ENCODE measurements at regions not wholly inside any gene's neighbourhood (a gene's known extent, or its start where the extent isn't known, plus 50 kb on each side); places are given as distances from the start of the nearest gene placed in this dataset.
A peak's percentile ranks its signal among the peaks of the same experiment; 100 is the strongest.

DNA sequence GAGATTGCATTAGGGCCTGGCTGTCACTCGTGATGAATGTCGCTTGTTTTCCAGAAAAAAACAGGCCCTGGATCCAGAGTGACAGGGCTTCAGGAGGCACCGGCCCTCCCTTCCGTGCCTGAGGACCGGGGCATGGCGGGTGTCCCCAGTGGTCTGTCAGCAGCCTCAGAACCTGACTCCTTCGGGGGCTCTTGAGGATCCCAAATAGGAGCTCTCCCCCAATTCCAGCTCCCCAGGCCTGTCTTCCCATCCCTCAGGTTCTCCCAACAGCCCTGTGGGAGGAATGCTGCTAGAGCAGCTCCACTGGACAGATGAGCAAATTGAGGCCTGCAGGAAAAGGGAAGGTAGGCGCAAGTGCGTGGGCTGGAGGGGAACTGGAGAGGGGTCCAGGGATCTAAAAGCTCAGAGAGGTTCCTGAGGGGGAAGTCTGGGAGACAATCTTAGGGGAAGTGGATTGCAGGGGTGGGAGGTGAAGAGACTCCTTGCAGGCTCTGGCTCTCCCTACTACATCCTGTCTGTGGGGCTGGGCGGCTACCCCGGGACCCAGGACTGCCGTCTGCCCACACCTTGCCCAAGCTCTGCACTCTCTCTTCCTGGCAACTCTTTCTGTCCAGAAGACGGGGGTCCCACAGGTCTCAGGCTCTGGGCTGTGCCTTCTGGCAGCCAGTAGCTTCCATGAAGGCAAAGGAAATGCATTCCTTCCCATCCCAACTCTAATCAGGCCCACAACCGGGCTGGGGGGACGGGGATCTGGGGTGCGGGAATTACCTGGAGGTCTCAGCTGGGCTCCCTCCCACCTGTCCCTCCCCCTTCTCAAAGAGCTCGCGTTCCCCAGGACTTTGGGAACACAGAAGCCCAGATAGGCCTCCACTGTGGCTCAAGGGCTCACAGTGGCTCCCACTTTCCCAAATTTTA lies 105.7 kb upstream of the CASZ1 start:
- no peaks in the 10 kb centered on the region for H3K27me3 ChIP-seq (ENCODE audit: control insufficient read depth in 3 of 3, insufficient read depth in 3 of 3, low read length in 2 of 3)
- peak overlapping the region in 1 of 2 donors; percentile 71 for H3K27ac ChIP-seq (ENCODE audit: low read depth in 1 of 2, low read length in 1 of 2)
- no peaks in the 10 kb centered on the region for H3K36me3 ChIP-seq (ENCODE audit: control insufficient read depth in 4 of 4, insufficient read depth in 4 of 4, low read length in 4 of 4)
- no peaks in the 10 kb centered on the region for H3K9me3 ChIP-seq (ENCODE audit: control insufficient read depth in 4 of 4, insufficient read depth in 3 of 4, low read length in 3 of 4)
- ATAC-seq (ENCODE audit: insufficient read depth, low FRiP score) (no peak), DNase-seq (no peak)
- H3K9ac ChIP-seq (ENCODE audit: insufficient read depth in 1 of 2, low read length in 2 of 2) = no peak overlapping the region
- H3K4me3 ChIP-seq = no peak overlapping the region
- TF ChIP-seq, protein P1, sequence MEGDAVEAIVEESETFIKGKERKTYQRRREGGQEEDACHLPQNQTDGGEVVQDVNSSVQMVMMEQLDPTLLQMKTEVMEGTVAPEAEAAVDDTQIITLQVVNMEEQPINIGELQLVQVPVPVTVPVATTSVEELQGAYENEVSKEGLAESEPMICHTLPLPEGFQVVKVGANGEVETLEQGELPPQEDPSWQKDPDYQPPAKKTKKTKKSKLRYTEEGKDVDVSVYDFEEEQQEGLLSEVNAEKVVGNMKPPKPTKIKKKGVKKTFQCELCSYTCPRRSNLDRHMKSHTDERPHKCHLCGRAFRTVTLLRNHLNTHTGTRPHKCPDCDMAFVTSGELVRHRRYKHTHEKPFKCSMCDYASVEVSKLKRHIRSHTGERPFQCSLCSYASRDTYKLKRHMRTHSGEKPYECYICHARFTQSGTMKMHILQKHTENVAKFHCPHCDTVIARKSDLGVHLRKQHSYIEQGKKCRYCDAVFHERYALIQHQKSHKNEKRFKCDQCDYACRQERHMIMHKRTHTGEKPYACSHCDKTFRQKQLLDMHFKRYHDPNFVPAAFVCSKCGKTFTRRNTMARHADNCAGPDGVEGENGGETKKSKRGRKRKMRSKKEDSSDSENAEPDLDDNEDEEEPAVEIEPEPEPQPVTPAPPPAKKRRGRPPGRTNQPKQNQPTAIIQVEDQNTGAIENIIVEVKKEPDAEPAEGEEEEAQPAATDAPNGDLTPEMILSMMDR (IDR thresholded peaks at IDR 0.05; ENCODE audit: control extremely low read depth, extremely low read depth) = no peak
- WGBS, 2 donors = 76 to 80% methylated on average over 18 of the region's 18 CpGs
- H3K4me1 ChIP-seq (ENCODE audit: control insufficient read depth in 5 of 5, insufficient read depth in 5 of 5, low read length in 5 of 5) = peaks cover 0 to 46% (median 10%) of the 10 kb centered on the region in 5 donors

DNA sequence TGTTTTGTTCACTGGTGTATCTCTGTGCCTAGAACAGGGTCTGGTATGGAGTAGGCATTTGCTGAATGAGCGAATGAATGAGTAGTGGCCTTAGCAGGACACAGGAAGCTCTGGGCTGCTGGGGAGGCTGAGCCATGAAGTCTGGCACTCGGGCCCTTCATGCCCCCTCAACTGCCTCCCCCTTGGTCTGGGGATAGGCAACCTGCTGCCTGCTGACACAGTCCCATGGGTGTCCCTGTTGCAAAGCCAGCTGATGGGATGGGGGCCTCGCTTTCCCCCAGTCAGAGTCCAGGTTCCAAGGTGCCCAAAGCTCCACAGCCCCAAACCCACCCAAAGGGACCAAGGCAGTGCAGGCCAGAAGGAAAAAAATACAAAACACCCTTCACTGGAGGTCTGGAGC lies 107.0 kb upstream of the CASZ1 start:
- ATAC-seq (ENCODE audit: insufficient read depth, low FRiP score) = no peak
- Histone ChIP-seq H3K9me3 (ENCODE audit: control insufficient read depth in 4 of 4, insufficient read depth in 3 of 4, low read length in 3 of 4) (no peaks in the 10 kb centered on the region), H3K27ac (ENCODE audit: low read depth in 1 of 2, low read length in 1 of 2) (no peak overlapping the region), H3K4me3 (no peak overlapping the region), H3K27me3 (ENCODE audit: control insufficient read depth in 3 of 3, insufficient read depth in 3 of 3, low read length in 2 of 3) (no peaks in the 10 kb centered on the region), H3K4me1 (ENCODE audit: control insufficient read depth in 5 of 5, insufficient read depth in 5 of 5, low read length in 5 of 5) (peaks cover 0 to 46% (median 10%) of the 10 kb centered on the region in 5 donors), H3K9ac (ENCODE audit: insufficient read depth in 1 of 2, low read length in 2 of 2) (no peak overlapping the region), H3K36me3 (ENCODE audit: control insufficient read depth in 4 of 4, insufficient read depth in 4 of 4, low read length in 4 of 4) (no peaks in the 10 kb centered on the region)
- DNase-seq = no peak
- 85 to 96% methylated on average over 3 of the region's 3 CpGs for WGBS, 2 donors
- TF ChIP-seq, protein P1 (IDR thresholded peaks at IDR 0.05; ENCODE audit: control extremely low read depth, extremely low read depth) = no peak

DNA sequence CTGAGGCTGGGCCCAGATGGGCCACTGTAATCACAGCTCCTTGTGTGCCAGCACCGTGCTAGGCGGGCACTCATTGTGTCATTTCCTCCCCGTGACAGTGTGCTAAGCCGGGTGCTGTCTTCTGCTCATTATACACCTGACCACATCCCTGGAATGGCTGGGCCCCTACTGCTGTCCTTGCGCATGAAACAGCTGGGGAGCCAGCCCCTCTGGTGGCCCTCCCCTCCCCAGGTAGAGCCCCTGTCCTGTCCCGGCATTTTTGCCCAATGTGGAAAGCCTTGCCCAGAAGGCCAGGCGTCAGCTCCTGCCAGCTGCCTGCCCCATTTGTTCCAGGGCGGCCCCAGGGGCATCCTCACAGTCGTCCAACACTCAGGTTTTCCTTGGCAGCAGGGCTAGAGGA lies 107.4 kb upstream of the CASZ1 start:
- DNase-seq (no peak), ATAC-seq (ENCODE audit: insufficient read depth, low FRiP score) (no peak)
- Histone ChIP-seq H3K4me3 (no peak overlapping the region), H3K4me1 (ENCODE audit: control insufficient read depth in 5 of 5, insufficient read depth in 5 of 5, low read length in 5 of 5) (peaks cover 0 to 42% (median 10%) of the 10 kb centered on the region in 5 donors), H3K36me3 (ENCODE audit: control insufficient read depth in 4 of 4, insufficient read depth in 4 of 4, low read length in 4 of 4) (no peaks in the 10 kb centered on the region), H3K9me3 (ENCODE audit: control insufficient read depth in 4 of 4, insufficient read depth in 3 of 4, low read length in 3 of 4) (no peaks in the 10 kb centered on the region), H3K9ac (ENCODE audit: insufficient read depth in 1 of 2, low read length in 2 of 2) (no peak overlapping the region), H3K27ac (ENCODE audit: low read depth in 1 of 2, low read length in 1 of 2) (no peak overlapping the region), H3K27me3 (ENCODE audit: control insufficient read depth in 3 of 3, insufficient read depth in 3 of 3, low read length in 2 of 3) (no peaks in the 10 kb centered on the region)
- WGBS, 2 donors = 57 to 64% methylated on average over 9 of the region's 9 CpGs
- TF ChIP-seq, protein P1 (IDR thresholded peaks at IDR 0.05; ENCODE audit: control extremely low read depth, extremely low read depth) = no peak

Measured in lung (tissue), 11 donors.